CD8-positive, alpha-beta memory T cell (primary cell): ENCODE measurements at regions not wholly inside any gene's neighbourhood (a gene's known extent, or its start where the extent isn't known, plus 50 kb on each side); places are given as distances from the start of the nearest gene placed in this dataset.

Experiments
- CTCF ChIA-PET: fragments of 350-600 bp; sonication (Branson Sonifier 250); formaldehyde crosslinking; loops from one replicate; lab custom pipeline; 2021; ENCODE audit warnings: antibody characterized with exemption; lab: Charles Lee
- POLR2A ChIA-PET: fragments of 350-600 bp; sonication (Branson Sonifier 250); formaldehyde crosslinking; loops from one replicate; lab custom pipeline; 2021; ENCODE audit warnings: antibody characterized with exemption; lab: Charles Lee
- DNase-seq, 5 donors: peaks; one replicate each; pipeline versions ENCODE4 v3.0.0 to v3.0.0-alpha.2; 2020 to 2022; ENCODE audit warnings: mixed read lengths in 1 of 5
- H3K27ac ChIP-seq: one replicate; pipeline ENCODE4 v1.7.0; 2013; ENCODE audit warnings: low read depth, mild to moderate bottlenecking, low read length, moderate library complexity
- H3K27me3 ChIP-seq: 2 replicates; pipeline ENCODE4 v1.7.0; 2013; ENCODE audit warnings: low read length, mild to moderate bottlenecking; ENCODE audit not compliant: insufficient read depth, poor library complexity, severe bottlenecking
- H3K36me3 ChIP-seq: 2 replicates; pipeline ENCODE4 v1.7.0; 2013; ENCODE audit warnings: mild to moderate bottlenecking, low read length, moderate library complexity; ENCODE audit not compliant: insufficient read depth
- H3K4me1 ChIP-seq: 2 replicates; pipeline ENCODE4 v1.7.0; 2013; ENCODE audit warnings: mild to moderate bottlenecking, low read length, moderate library complexity; ENCODE audit not compliant: insufficient read depth
- H3K4me3 ChIP-seq: 2 replicates; pipeline ENCODE4 v1.7.0; 2013; ENCODE audit warnings: mild to moderate bottlenecking, low read length
- H3K9me3 ChIP-seq: 2 replicates; pipeline ENCODE4 v1.7.0; 2013; ENCODE audit warnings: mild to moderate bottlenecking, low read length
- H3K27ac Mint-ChIP-seq, 8 donors: one replicate each; pipeline ENCODE4 v1.8.0; 2020 to 2021; ENCODE audit warnings: mixed read lengths in 8 of 8, mild to moderate bottlenecking in 6 of 8, inconsistent platforms in 3 of 8, moderate library complexity in 3 of 8
- H3K27me3 Mint-ChIP-seq, 2 donors: one replicate each; pipeline ENCODE4 v1.8.0; 2020 to 2021; ENCODE audit warnings: mixed read lengths in 2 of 2, mild to moderate bottlenecking in 1 of 2, moderate library complexity in 1 of 2
- H3K36me3 Mint-ChIP-seq, 3 donors: one replicate each; pipeline ENCODE4 v1.8.0; 2020 to 2021; ENCODE audit warnings: mixed read lengths in 3 of 3, inconsistent platforms in 1 of 3, mild to moderate bottlenecking in 1 of 3
- H3K4me1 Mint-ChIP-seq, 3 donors: one replicate each; pipeline ENCODE4 v1.8.0; 2020 to 2021; ENCODE audit warnings: mixed read lengths in 3 of 3, inconsistent platforms in 1 of 3, mild to moderate bottlenecking in 1 of 3
- H3K4me3 Mint-ChIP-seq, 7 donors: one replicate each; pipeline ENCODE4 v1.8.0; 2020 to 2021; ENCODE audit warnings: mixed read lengths in 7 of 7, mild to moderate bottlenecking in 6 of 7, moderate library complexity in 4 of 7, inconsistent platforms in 2 of 7
- H3K9me3 Mint-ChIP-seq, 5 donors: one replicate each; pipeline ENCODE4 v1.8.0; 2020 to 2022; ENCODE audit warnings: mixed read lengths in 5 of 5, mild to moderate bottlenecking in 3 of 5, moderate library complexity in 2 of 5, inconsistent platforms in 1 of 5

DNA sequence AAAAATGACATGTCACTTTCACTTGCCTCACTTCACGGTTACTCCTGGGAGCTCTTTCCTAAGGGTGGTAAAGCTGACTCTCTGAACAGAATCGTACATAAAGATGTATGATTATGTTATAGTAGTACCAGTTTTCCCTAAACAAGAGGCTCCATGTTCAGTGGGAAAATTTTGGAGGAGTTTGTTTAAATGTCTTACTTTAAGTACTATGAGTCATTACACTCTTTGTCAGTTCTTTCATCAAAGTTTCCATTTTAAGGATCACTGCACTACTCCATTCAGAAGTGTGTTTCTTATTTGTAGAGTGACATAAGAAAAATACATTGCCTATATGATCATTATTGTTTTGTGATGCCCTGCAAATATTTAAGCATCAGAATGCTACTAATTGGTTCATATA, 121.1 kb upstream of the FIGN start:
- Mint-ChIP-seq H3K27me3 (no peaks in the 10 kb centered on the region), H3K36me3 (no peaks in the 10 kb centered on the region), H3K4me1 (no peaks in the 10 kb centered on the region), H3K4me3 (no peak overlapping the region), H3K9me3 (peaks cover 2 to 19% (median 4%) of the 10 kb centered on the region in 5 donors), H3K27ac (no peak overlapping the region)
- H3K9me3 ChIP-seq = no peaks in the 10 kb centered on the region
- H3K36me3 ChIP-seq = no peaks in the 10 kb centered on the region
- H3K27ac ChIP-seq = no peak overlapping the region
- H3K4me3 ChIP-seq = no peak overlapping the region
- CTCF ChIA-PET = no interaction called here
- no peaks in the 10 kb centered on the region for H3K27me3 ChIP-seq
- POLR2A ChIA-PET = no interaction called here
- no peaks in the 10 kb centered on the region for H3K4me1 ChIP-seq
- DNase-seq = no peak

DNA sequence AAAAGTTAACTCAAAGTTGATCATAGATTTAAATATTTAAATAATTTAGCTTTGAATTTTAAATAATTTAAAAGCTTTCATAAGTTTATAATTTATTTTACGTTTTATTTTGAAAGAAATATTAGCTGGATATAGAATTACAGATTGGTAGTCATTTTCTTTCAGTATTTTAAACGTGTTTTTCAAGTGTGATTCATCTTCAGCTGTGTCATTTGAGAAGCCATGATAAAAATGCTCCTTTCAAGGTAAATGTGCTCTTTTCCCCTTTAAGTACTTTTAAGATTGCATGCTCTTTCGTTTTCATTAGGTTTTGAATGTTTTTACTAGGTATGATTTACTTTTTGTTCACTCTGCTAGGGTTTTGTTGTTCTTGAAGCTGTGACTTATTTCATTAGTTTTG, 116.8 kb upstream of the FIGN start:
- ChIA-PET CTCF (no interaction called here), POLR2A (no interaction called here)
- H3K4me1 Mint-ChIP-seq = no peaks in the 10 kb centered on the region
- H3K9me3 Mint-ChIP-seq = peaks cover 2 to 24% (median 6%) of the 10 kb centered on the region in 5 donors
- Histone ChIP-seq H3K4me1 (no peaks in the 10 kb centered on the region), H3K4me3 (no peak overlapping the region), H3K36me3 (no peaks in the 10 kb centered on the region), H3K27ac (no peak overlapping the region), H3K27me3 (no peaks in the 10 kb centered on the region), H3K9me3 (no peaks in the 10 kb centered on the region)
- no peaks in the 10 kb centered on the region for H3K36me3 Mint-ChIP-seq
- H3K27ac Mint-ChIP-seq = no peak overlapping the region
- H3K4me3 Mint-ChIP-seq = no peak overlapping the region
- DNase-seq = no peak
- H3K27me3 Mint-ChIP-seq = no peaks in the 10 kb centered on the region

DNA sequence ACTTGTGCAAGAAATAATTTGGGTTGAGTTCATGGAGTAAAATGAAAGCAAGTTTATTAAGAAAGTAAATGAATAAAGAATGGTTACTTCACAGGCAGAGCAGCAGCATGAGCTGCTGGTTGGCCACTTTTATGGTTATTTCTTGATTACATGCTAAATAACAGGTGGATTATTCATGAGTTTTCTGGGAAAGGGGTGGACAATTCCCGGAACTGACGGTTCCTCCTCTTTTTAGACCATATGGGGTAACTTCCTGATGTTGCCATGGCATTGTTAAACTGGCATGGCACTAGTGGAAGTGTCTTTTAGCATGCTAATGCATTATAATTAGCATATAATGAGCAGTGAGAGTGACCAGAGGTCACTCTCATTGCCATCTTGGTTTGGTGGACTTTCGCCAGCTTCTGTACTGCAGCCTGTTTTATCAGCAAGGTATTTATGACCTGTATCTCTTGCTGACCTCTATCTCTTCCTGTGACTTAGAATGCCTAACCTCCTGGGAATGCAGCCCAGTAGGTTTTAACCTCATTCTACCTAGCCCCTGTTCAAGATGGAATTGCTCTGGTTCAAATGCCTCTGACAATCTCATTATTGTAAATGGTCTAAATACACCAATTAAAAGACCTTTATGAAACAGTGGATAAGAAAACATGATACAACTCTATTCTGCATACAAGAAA, 114.1 kb upstream of the FIGN start:
- no peak overlapping the region for H3K4me3 Mint-ChIP-seq
- no peak for DNase-seq
- H3K27me3 Mint-ChIP-seq = peaks cover 0 to 1% of the 10 kb centered on the region in 2 donors
- Histone ChIP-seq H3K27me3 (no peaks in the 10 kb centered on the region), H3K4me3 (no peak overlapping the region), H3K27ac (no peak overlapping the region), H3K4me1 (no peaks in the 10 kb centered on the region), H3K9me3 (no peaks in the 10 kb centered on the region), H3K36me3 (no peaks in the 10 kb centered on the region)
- POLR2A ChIA-PET = no interaction called here
- H3K27ac Mint-ChIP-seq = no peak overlapping the region
- H3K4me1 Mint-ChIP-seq = no peaks in the 10 kb centered on the region
- peaks cover 0 to 22% (median 8%) of the 10 kb centered on the region in 5 donors for H3K9me3 Mint-ChIP-seq
- H3K36me3 Mint-ChIP-seq = no peaks in the 10 kb centered on the region
- CTCF ChIA-PET = no interaction called here

DNA sequence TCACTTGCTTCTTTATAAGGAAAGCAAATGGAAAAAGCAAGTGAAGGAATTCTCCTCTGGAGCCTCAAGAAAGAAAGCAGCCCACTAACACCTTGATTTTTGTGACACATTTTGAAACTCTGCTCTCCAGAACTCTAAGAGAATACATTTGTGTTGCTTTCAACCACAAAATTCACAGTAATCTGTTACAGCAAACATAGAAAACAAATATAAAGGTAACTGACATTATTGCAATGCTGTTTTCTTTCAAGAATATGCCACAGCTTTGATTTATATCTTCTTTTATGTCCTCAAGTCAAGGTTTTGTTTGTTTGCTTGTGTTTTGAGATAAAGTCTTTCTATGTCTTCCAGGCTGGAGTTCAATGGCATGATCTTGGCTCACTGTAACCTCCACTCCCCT, 103.1 kb upstream of the FIGN start:
- DNase-seq = no peak
- ChIA-PET POLR2A (no interaction called here), CTCF (no interaction called here)
- no peak overlapping the region for H3K27ac ChIP-seq
- no peak overlapping the region for H3K4me3 ChIP-seq
- H3K36me3 Mint-ChIP-seq = no peaks in the 10 kb centered on the region
- peaks cover 0 to 2% of the 10 kb centered on the region in 2 donors for H3K27me3 Mint-ChIP-seq
- H3K9me3 Mint-ChIP-seq = peaks cover 0 to 15% (median 6%) of the 10 kb centered on the region in 5 donors
- no peak overlapping the region for H3K27ac Mint-ChIP-seq
- H3K4me1 Mint-ChIP-seq = no peaks in the 10 kb centered on the region
- H3K27me3 ChIP-seq = no peaks in the 10 kb centered on the region
- H3K36me3 ChIP-seq = no peaks in the 10 kb centered on the region
- no peak overlapping the region for H3K4me3 Mint-ChIP-seq
- no peaks in the 10 kb centered on the region for H3K9me3 ChIP-seq
- H3K4me1 ChIP-seq = no peaks in the 10 kb centered on the region

DNA sequence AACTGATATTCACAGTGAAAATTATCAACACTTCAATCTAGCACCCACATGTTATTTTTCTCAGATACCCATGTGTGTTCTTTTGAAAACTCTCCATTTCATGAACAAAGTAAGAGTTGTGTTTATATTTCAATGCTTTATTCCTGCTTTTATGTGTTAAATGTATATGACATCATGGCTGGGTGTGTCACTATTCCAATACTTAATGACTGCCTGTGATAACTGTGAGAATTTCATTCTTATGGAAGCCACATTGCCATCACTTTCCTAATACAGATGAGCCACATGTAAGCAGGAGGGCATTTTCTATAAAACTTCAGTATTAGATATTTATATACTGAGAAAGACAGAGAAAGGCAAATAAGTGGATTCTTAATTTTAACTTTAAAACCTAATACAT, 100.4 kb upstream of the FIGN start:
- Mint-ChIP-seq H3K4me1 (no peaks in the 10 kb centered on the region), H3K36me3 (no peaks in the 10 kb centered on the region), H3K27ac (no peak overlapping the region), H3K4me3 (no peak overlapping the region), H3K27me3 (peaks cover 0 to 2% of the 10 kb centered on the region in 2 donors), H3K9me3 (peaks cover 0 to 12% (median 6%) of the 10 kb centered on the region in 5 donors)
- no peak for DNase-seq
- ChIA-PET CTCF (no interaction called here), POLR2A (no interaction called here)
- H3K4me1 ChIP-seq = no peaks in the 10 kb centered on the region
- no peak overlapping the region for H3K4me3 ChIP-seq
- H3K27me3 ChIP-seq = no peaks in the 10 kb centered on the region
- H3K36me3 ChIP-seq = no peaks in the 10 kb centered on the region
- H3K9me3 ChIP-seq = no peaks in the 10 kb centered on the region
- no peak overlapping the region for H3K27ac ChIP-seq

DNA sequence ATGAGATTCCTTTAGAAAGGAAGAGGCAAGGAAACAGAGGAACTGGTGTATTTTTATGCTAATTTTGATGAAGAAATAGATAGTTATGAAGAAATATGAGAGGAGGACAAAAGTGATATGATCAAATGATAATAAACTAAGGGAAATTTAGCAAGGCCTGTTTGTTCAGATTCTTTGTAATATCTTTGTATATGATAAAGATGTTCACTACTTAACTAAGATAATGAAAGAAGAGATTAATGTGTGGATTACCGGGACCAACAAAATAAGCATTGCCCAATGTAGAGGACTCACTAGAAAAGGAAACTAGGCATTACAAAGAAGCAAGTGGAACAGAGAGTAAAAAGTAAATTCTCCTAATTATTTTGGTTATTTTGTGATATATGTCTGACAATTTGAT, 99.0 kb upstream of the FIGN start:
- Histone ChIP-seq H3K4me3 (no peak overlapping the region), H3K4me1 (no peaks in the 10 kb centered on the region), H3K36me3 (no peaks in the 10 kb centered on the region), H3K9me3 (no peaks in the 10 kb centered on the region), H3K27ac (no peak overlapping the region), H3K27me3 (no peaks in the 10 kb centered on the region)
- H3K36me3 Mint-ChIP-seq = no peaks in the 10 kb centered on the region
- no peak for DNase-seq
- H3K27me3 Mint-ChIP-seq = peaks cover 0 to 2% of the 10 kb centered on the region in 2 donors
- H3K4me3 Mint-ChIP-seq = no peak overlapping the region
- peaks cover 0 to 10% (median 6%) of the 10 kb centered on the region in 5 donors for H3K9me3 Mint-ChIP-seq
- CTCF ChIA-PET = no interaction called here
- H3K27ac Mint-ChIP-seq = no peak overlapping the region
- POLR2A ChIA-PET = no interaction called here
- no peaks in the 10 kb centered on the region for H3K4me1 Mint-ChIP-seq

DNA sequence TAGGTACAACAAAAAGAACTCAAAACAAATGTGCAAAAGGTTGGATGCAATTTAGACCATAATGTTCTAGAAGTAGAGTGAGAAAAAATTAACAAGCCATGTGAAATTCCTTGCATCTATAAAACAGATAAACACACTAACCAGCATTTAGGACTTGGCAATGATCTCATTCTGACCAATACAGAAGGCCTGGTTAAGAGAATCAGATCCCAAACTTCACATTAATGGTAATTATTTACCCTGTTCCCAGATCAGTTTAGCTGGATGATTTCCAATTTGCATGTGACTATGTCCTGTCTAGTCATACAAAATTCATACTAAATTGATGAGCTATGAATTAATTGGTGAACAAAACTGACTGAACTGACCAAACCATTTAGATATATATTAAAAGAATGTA, 98.4 kb upstream of the FIGN start:
- no peak overlapping the region for H3K4me3 Mint-ChIP-seq
- no peaks in the 10 kb centered on the region for H3K4me1 Mint-ChIP-seq
- ChIA-PET CTCF (no interaction called here), POLR2A (no interaction called here)
- no peak overlapping the region for H3K27ac Mint-ChIP-seq
- Histone ChIP-seq H3K4me3 (no peak overlapping the region), H3K27me3 (no peaks in the 10 kb centered on the region), H3K9me3 (no peaks in the 10 kb centered on the region), H3K27ac (no peak overlapping the region), H3K4me1 (no peaks in the 10 kb centered on the region), H3K36me3 (no peaks in the 10 kb centered on the region)
- H3K36me3 Mint-ChIP-seq = no peaks in the 10 kb centered on the region
- DNase-seq = no peak
- peaks cover 2 to 12% (median 10%) of the 10 kb centered on the region in 5 donors for H3K9me3 Mint-ChIP-seq
- H3K27me3 Mint-ChIP-seq = peaks cover 0 to 2% of the 10 kb centered on the region in 2 donors

DNA sequence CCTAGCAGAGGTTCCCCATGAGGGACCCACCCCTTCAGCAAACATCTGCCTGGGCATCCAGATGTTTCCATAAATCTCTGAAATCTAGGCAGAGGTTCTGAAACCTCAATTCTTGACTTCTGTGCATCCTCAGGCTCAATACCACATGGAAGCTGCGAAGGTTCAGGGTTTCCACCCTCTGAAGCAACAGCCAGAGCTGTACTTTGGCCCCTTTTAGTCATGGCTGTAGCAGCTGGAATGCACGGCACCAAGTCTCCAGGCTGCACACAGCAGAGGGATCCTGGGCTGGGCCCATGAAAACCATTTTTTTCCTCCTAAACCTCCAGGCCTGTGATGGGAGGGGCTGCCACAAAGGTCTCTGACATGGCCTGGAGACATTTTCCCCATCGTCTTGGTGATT, 93.0 kb upstream of the FIGN start:
- Histone ChIP-seq H3K27me3 (no peaks in the 10 kb centered on the region), H3K27ac (no peak overlapping the region), H3K4me3 (no peak overlapping the region), H3K36me3 (no peaks in the 10 kb centered on the region), H3K9me3 (peaks cover 4% of the 10 kb centered on the region), H3K4me1 (no peaks in the 10 kb centered on the region)
- Mint-ChIP-seq H3K27ac (no peak overlapping the region), H3K27me3 (no peaks in the 10 kb centered on the region), H3K9me3 (peaks cover 10 to 20% (median 14%) of the 10 kb centered on the region in 5 donors), H3K36me3 (no peaks in the 10 kb centered on the region), H3K4me3 (no peak overlapping the region), H3K4me1 (no peaks in the 10 kb centered on the region)
- ChIA-PET POLR2A (no interaction called here), CTCF (no interaction called here)
- no peak for DNase-seq
